OCI-LY1 (cell line): ENCODE measurements at regions not wholly inside any gene's neighbourhood (a gene's known extent, or its start where the extent isn't known, plus 50 kb on each side); places are given as distances from the start of the nearest gene placed in this dataset.

Experiments used
- EZH2 ChIP-seq: fragments of 200-600 bp; sonication (generic), shearing (Covaris generic); IDR thresholded peaks from 2 replicates; pipeline ENCODE4 v1.8.0; 2017; ENCODE audit warnings: borderline replicate concordance, mixed run types, mild to moderate bottlenecking, antibody characterized with exemption, low read length, moderate library complexity, mixed read lengths
- TF ChIP-seq, protein P1 (sequence below): fragments of 200-600 bp; sonication (generic), shearing (Covaris generic); IDR thresholded peaks from 2 replicates; pipeline ENCODE4 v1.5.1; 2017; ENCODE audit warnings: mild to moderate bottlenecking, antibody characterized with exemption, low read length, moderate library complexity, mixed read lengths

DNA sequence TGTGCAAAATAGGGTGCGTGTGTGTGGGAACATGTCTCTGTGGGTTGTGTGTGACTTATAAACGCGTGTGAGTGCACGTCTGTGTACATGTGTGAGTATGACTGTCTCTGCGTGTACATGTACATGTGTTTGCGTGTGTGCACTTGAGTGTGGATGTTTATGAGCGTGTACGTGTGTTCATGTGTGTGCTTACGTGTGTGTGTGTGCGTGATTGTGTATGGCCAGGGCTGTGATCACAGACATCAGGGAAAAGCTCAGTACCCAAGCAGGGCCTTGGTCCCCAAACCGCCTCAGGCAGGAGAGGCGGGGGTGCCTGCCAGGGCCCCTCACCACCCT lies 326.3 kb upstream of the DIO3 start:
- TF ChIP-seq, protein P1, sequence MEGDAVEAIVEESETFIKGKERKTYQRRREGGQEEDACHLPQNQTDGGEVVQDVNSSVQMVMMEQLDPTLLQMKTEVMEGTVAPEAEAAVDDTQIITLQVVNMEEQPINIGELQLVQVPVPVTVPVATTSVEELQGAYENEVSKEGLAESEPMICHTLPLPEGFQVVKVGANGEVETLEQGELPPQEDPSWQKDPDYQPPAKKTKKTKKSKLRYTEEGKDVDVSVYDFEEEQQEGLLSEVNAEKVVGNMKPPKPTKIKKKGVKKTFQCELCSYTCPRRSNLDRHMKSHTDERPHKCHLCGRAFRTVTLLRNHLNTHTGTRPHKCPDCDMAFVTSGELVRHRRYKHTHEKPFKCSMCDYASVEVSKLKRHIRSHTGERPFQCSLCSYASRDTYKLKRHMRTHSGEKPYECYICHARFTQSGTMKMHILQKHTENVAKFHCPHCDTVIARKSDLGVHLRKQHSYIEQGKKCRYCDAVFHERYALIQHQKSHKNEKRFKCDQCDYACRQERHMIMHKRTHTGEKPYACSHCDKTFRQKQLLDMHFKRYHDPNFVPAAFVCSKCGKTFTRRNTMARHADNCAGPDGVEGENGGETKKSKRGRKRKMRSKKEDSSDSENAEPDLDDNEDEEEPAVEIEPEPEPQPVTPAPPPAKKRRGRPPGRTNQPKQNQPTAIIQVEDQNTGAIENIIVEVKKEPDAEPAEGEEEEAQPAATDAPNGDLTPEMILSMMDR, result no peak
- TF ChIP-seq EZH2, result no peak
